Esophagus squamous epithelium (tissue), 5 donors: ENCODE measurements at regions not wholly inside any gene's neighbourhood (a gene's known extent, or its start where the extent isn't known, plus 50 kb on each side); places are given as distances from the start of the nearest gene placed in this dataset.

Experiments used
- DNase-seq: peaks from one replicate; lab custom pipeline; 2025; lab: John Stamatoyannopoulos, UW
- H3K27ac ChIP-seq, 4 donors: fragments of 200-600 bp; sonication (generic); one replicate each; pipeline ENCODE4 v1.5.1; 2016 to 2019; ENCODE audit warnings: mild to moderate bottlenecking in 1 of 4
- H3K27me3 ChIP-seq, 4 donors: fragments of 200-600 bp; sonication (generic); 1 replicate in 3 of 4; 2 replicates in 1 of 4; pipeline versions ENCODE4 v1.5.1 to v1.6.0; 2017 to 2021; ENCODE audit warnings: antibody characterized with exemption in 1 of 4
- H3K36me3 ChIP-seq, 3 donors: fragments of 200-600 bp; sonication (generic); one replicate each; pipeline ENCODE4 v1.5.1; 2016 to 2019
- H3K4me1 ChIP-seq, 3 donors: fragments of 200-600 bp; sonication (generic); one replicate each; pipeline ENCODE4 v1.5.1; 2017 to 2019
- H3K4me3 ChIP-seq, 4 donors: fragments of 200-600 bp; sonication (generic); 1 replicate in 3 of 4; 2 replicates in 1 of 4; pipeline ENCODE4 v1.5.1; 2016 to 2019; ENCODE audit warnings: mild to moderate bottlenecking in 2 of 4, moderate library complexity in 1 of 4
- H3K9me3 ChIP-seq, 3 donors: fragments of 200-600 bp; sonication (generic); one replicate each; pipeline ENCODE4 v1.5.1; 2016 to 2019
- CTCF ChIP-seq, 6 experiments: fragments of 450-650 bp in 4 of 6; fragments of 200-600 bp in 2 of 6; sonication (generic) in 2 of 6; IDR thresholded peaks; one replicate each; pipeline ENCODE4 v1.5.1; 2016 to 2019; ENCODE audit warnings: antibody characterized with exemption in 6 of 6, mild to moderate bottlenecking in 4 of 6, moderate library complexity in 4 of 6
- POLR2A ChIP-seq, 4 donors: fragments of 450-650 bp; IDR thresholded peaks; one replicate each; pipeline ENCODE4 v1.6.1; 2017; ENCODE audit warnings: antibody characterized with exemption in 4 of 4, mild to moderate bottlenecking in 4 of 4, moderate library complexity in 3 of 4
- WGBS, 2 donors: methylation state at CpG; one replicate each; pipeline ENCODE4 v1.1.5; 2018; 5-methylcytosine and 5-hydroxymethylcytosine counted together
- intact Hi-C: fragments of 100-400 bp; cut with DNase I; formaldehyde crosslinking; loops from one replicate; pipeline ENCODE4 v1.15.0; 2022
- donor health status: DM: yes; HTN: yes; CAD: no.

GRCh38 chr4:67082746-67083145 lies 462.6 kb downstream of the CENPC start:
- Histone ChIP-seq H3K27me3 (no peaks in the 10 kb centered on the region), H3K36me3 (no peaks in the 10 kb centered on the region), H3K4me1 (no peaks in the 10 kb centered on the region), H3K27ac (no peak overlapping the region), H3K9me3 (no peaks in the 10 kb centered on the region), H3K4me3 (no peak overlapping the region)
- TF ChIP-seq CTCF (IDR thresholded peaks at IDR 0.05) (no peak), POLR2A (IDR thresholded peaks at IDR 0.05) (no peak)
- intact Hi-C loops = no loop called here
- WGBS, 2 donors = 89 to 92% methylated on average over 5 of the region's 5 CpGs
- DNase-seq = no peak

- Histone ChIP-seq H3K27me3 (no peaks in the 10 kb centered on the region), H3K9me3 (no peaks in the 10 kb centered on the region), H3K36me3 (no peaks in the 10 kb centered on the region), H3K27ac (no peak overlapping the region), H3K4me1 (no peaks in the 10 kb centered on the region), H3K4me3 (no peak overlapping the region)
- 38 to 67% methylated on average over 2 of the region's 2 CpGs for WGBS, 2 donors
- no peak for DNase-seq
- TF ChIP-seq CTCF (IDR thresholded peaks at IDR 0.05) = no peak
- no peak for TF ChIP-seq POLR2A (IDR thresholded peaks at IDR 0.05)
- intact Hi-C loops = no loop called here
These were observed 465.2 kb downstream of the CENPC start for GRCh38 chr4:67080046-67080557.

- 76 to 78% methylated on average over 5 of the region's 5 CpGs for WGBS, 2 donors
- DNase-seq = no peak
- TF ChIP-seq POLR2A (IDR thresholded peaks at IDR 0.05) (no peak), CTCF (IDR thresholded peaks at IDR 0.05) (no peak)
- no peaks in the 10 kb centered on the region for H3K36me3 ChIP-seq
- no peak overlapping the region for H3K4me3 ChIP-seq
- H3K27ac ChIP-seq = no peak overlapping the region
- H3K27me3 ChIP-seq = no peaks in the 10 kb centered on the region
- intact Hi-C loops = no loop called here
- no peaks in the 10 kb centered on the region for H3K4me1 ChIP-seq
- peaks cover 0 to 15% (median 7%) of the 10 kb centered on the region in 3 donors for H3K9me3 ChIP-seq
These were observed 473.7 kb downstream of the CENPC start for GRCh38 chr4:67071641-67072040.

- WGBS, 2 donors = 74 to 95% methylated on average over 3 of the region's 3 CpGs
- no peak for DNase-seq
- Histone ChIP-seq H3K27me3 (no peaks in the 10 kb centered on the region), H3K27ac (no peak overlapping the region), H3K4me3 (no peak overlapping the region), H3K36me3 (no peaks in the 10 kb centered on the region), H3K4me1 (no peaks in the 10 kb centered on the region), H3K9me3 (no peaks in the 10 kb centered on the region)
- no peak for TF ChIP-seq CTCF (IDR thresholded peaks at IDR 0.05)
- no peak for TF ChIP-seq POLR2A (IDR thresholded peaks at IDR 0.05)
- intact Hi-C loops = no loop called here
These were observed 490.0 kb downstream of the CENPC start for GRCh38 chr4:67055319-67055718.

- no peaks in the 10 kb centered on the region for H3K4me1 ChIP-seq
- H3K27ac ChIP-seq = no peak overlapping the region
- DNase-seq = no peak
- no peak for TF ChIP-seq CTCF (IDR thresholded peaks at IDR 0.05)
- no peak for TF ChIP-seq POLR2A (IDR thresholded peaks at IDR 0.05)
- H3K4me3 ChIP-seq = no peak overlapping the region
- no peaks in the 10 kb centered on the region for H3K36me3 ChIP-seq
- H3K27me3 ChIP-seq = no peaks in the 10 kb centered on the region
- no peaks in the 10 kb centered on the region for H3K9me3 ChIP-seq
- intact Hi-C loops = no loop called here
These were observed 490.4 kb downstream of the CENPC start for GRCh38 chr4:67054896-67055295.
